Fibroblast of lung (primary cell): ENCODE measurements at regions not wholly inside any gene's neighbourhood (a gene's known extent, or its start where the extent isn't known, plus 50 kb on each side); places are given as distances from the start of the nearest gene placed in this dataset.

Experiments
- DNase-seq, 2 donors: peaks; one replicate each; pipeline versions ENCODE4 v3.0.0 to v3.0.0-alpha.2; 2010; ENCODE audit warnings: low read depth in 2 of 2
- H2AFZ ChIP-seq: 2 replicates; pipeline ENCODE4 v1.5.1; 2012; ENCODE audit warnings: low read length, control low read depth, inconsistent platforms
- H3K27ac ChIP-seq: 2 replicates; pipeline ENCODE4 v1.5.1; 2011; ENCODE audit warnings: low read length, control low read depth; ENCODE audit not compliant: insufficient read depth
- H3K27me3 ChIP-seq: 2 replicates; pipeline ENCODE4 v1.5.1; 2011; ENCODE audit warnings: mild to moderate bottlenecking, low read length; ENCODE audit not compliant: control insufficient read depth, insufficient read depth
- H3K36me3 ChIP-seq: 2 replicates; pipeline ENCODE4 v1.5.1; 2011; ENCODE audit warnings: low read length; ENCODE audit not compliant: control insufficient read depth, insufficient read depth
- H3K4me1 ChIP-seq: 2 replicates; pipeline ENCODE4 v1.5.1; 2011; ENCODE audit warnings: low read length; ENCODE audit not compliant: control insufficient read depth, insufficient read depth; ENCODE audit errors: extremely low read depth
- H3K4me2 ChIP-seq: 2 replicates; pipeline ENCODE4 v1.5.1; 2011; ENCODE audit warnings: low read length, control low read depth; ENCODE audit not compliant: insufficient read depth; ENCODE audit errors: extremely low read depth
- H3K4me3 ChIP-seq, 4 experiments: fragments of 200-600 bp in 1 of 4; sonication (generic) in 1 of 4; replicated peaks in 1 of 4; 2 replicates each; pipeline ENCODE4 v1.5.1; 2011 to 2016; ENCODE audit warnings: low read length in 4 of 4, low read depth in 3 of 4, mild to moderate bottlenecking in 3 of 4, control low read depth in 2 of 4, inconsistent platforms in 1 of 4, mixed read lengths in 1 of 4; ENCODE audit not compliant: insufficient read depth in 1 of 4; ENCODE audit errors: control extremely low read depth in 1 of 4
- H3K79me2 ChIP-seq: 2 replicates; pipeline ENCODE4 v1.5.1; 2012; ENCODE audit warnings: mild to moderate bottlenecking, low read length, inconsistent platforms; ENCODE audit not compliant: control insufficient read depth, insufficient read depth
- H3K9ac ChIP-seq: 2 replicates; pipeline ENCODE4 v1.5.1; 2011; ENCODE audit warnings: mild to moderate bottlenecking, low read length, control low read depth; ENCODE audit not compliant: insufficient read depth
- H3K9me3 ChIP-seq: 2 replicates; pipeline ENCODE4 v1.5.1; 2012; ENCODE audit warnings: low read depth, low read length; ENCODE audit not compliant: control insufficient read depth, insufficient read depth
- H4K20me1 ChIP-seq: 2 replicates; pipeline ENCODE4 v1.5.1; 2011; ENCODE audit warnings: low read length; ENCODE audit not compliant: control insufficient read depth, insufficient read depth; ENCODE audit errors: extremely low read depth
- EZH2 ChIP-seq: IDR thresholded peaks from 2 replicates; pipeline ENCODE4 v1.5.1; 2012; ENCODE audit warnings: low read length, control low read depth, mild to moderate bottlenecking; ENCODE audit errors: missing control alignments
- TF ChIP-seq, protein P1 (sequence below), 2 donors: IDR thresholded peaks in 1 of 2; conservative IDR thresholded peaks in 1 of 2; 1 replicate in 1 of 2; 2 replicates in 1 of 2; pipeline ENCODE4 v1.5.1; 2011 to 2012; ENCODE audit warnings: low read length in 2 of 2, control low read depth in 1 of 2, inconsistent platforms in 1 of 2, low read depth in 1 of 2, mild to moderate bottlenecking in 1 of 2

DNA sequence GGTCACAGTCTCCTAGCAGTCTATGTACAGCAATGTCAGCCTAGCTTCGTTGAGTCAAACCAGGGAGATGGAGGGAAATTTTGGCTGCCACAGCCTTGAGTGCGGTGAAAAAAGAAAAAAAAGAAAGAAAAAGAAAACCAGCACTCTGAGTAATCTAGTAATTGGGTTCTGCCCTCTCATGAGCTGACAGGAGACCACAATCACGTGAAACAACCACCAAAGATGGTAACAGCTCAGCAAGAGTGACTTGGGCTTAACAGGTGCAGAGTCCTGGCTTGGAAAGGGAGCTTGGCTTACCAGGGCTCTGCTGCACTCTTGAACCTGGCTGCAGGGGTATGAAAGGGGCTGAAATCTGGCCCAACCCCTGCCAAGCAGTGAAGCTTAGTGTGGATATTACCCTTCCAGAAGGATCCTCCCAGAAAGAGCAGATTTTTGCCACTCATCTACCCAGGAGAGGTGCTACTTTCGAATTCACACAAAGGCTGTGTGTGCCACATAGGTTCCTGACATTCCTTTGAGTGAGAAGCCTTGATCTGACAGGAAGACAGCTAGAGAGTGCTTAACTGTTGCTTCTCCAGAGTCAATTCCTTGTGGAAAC, 350.3 kb downstream of the PTTG2 start:
- H3K27ac ChIP-seq: no peak overlapping the region
- peak in 1 of 2 donors; percentile 63 for DNase-seq
- H3K4me2 ChIP-seq: no peak overlapping the region
- no peaks in the 10 kb centered on the region for H3K9me3 ChIP-seq
- TF ChIP-seq, protein P1, sequence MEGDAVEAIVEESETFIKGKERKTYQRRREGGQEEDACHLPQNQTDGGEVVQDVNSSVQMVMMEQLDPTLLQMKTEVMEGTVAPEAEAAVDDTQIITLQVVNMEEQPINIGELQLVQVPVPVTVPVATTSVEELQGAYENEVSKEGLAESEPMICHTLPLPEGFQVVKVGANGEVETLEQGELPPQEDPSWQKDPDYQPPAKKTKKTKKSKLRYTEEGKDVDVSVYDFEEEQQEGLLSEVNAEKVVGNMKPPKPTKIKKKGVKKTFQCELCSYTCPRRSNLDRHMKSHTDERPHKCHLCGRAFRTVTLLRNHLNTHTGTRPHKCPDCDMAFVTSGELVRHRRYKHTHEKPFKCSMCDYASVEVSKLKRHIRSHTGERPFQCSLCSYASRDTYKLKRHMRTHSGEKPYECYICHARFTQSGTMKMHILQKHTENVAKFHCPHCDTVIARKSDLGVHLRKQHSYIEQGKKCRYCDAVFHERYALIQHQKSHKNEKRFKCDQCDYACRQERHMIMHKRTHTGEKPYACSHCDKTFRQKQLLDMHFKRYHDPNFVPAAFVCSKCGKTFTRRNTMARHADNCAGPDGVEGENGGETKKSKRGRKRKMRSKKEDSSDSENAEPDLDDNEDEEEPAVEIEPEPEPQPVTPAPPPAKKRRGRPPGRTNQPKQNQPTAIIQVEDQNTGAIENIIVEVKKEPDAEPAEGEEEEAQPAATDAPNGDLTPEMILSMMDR (conservative IDR thresholded peaks at IDR 0.05 in 1 of 2, IDR thresholded peaks at IDR 0.05 in 1 of 2; ENCODE audit: low read depth in 1 of 2, low read length in 2 of 2): no peak
- TF ChIP-seq EZH2: no peak
- H2AFZ ChIP-seq: no peak overlapping the region
- no peak overlapping the region for H3K9ac ChIP-seq
- H3K36me3 ChIP-seq: no peaks in the 10 kb centered on the region
- H3K79me2 ChIP-seq: no peaks in the 10 kb centered on the region
- H3K4me3 ChIP-seq: no peak overlapping the region
- H3K27me3 ChIP-seq: no peaks in the 10 kb centered on the region
- H4K20me1 ChIP-seq: no peaks in the 10 kb centered on the region
- H3K4me1 ChIP-seq: peaks cover 2% of the 10 kb centered on the region

DNA sequence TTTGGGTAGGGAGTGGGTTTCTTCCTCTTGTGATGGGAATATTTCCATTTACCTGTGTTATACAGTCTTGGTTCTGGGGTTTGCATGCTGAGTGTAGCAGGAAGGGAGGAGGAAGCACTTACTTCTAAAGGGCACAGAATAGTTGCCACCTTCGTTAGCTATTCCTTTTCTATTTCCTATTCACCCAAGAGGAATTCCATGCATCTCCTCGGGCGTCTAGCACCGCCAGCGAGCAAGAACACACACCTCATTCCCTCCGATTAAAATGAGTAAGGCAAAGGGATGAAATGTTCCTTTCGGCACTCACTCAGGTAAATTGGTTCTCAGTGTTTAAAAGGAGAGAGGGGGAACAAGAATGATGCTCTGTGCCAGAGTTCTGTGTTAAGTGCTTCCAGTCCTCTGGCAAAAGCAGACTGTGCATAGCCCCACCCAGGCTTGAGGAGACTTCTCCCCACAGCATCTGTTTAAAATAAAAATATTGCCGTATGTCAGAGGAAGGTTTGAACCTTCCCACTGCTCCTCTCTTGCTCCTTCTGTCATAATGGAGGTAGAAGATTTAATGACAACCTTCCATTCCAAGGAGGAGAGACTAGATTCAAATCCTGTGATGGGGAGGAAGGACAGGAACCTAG, 351.4 kb downstream of the PTTG2 start:
- no peak overlapping the region for H3K27ac ChIP-seq
- DNase-seq: no peak
- no peak overlapping the region for H3K4me2 ChIP-seq
- no peaks in the 10 kb centered on the region for H3K79me2 ChIP-seq
- peaks cover 2% of the 10 kb centered on the region for H3K4me1 ChIP-seq
- H3K9ac ChIP-seq: no peak overlapping the region
- no peaks in the 10 kb centered on the region for H3K27me3 ChIP-seq
- H3K4me3 ChIP-seq: no peak overlapping the region
- TF ChIP-seq, protein P1 (conservative IDR thresholded peaks at IDR 0.05 in 1 of 2, IDR thresholded peaks at IDR 0.05 in 1 of 2; ENCODE audit: low read depth in 1 of 2, low read length in 2 of 2): no peak
- TF ChIP-seq EZH2: no peak
- H4K20me1 ChIP-seq: no peaks in the 10 kb centered on the region
- H2AFZ ChIP-seq: no peak overlapping the region
- H3K36me3 ChIP-seq: no peaks in the 10 kb centered on the region
- no peaks in the 10 kb centered on the region for H3K9me3 ChIP-seq

DNA sequence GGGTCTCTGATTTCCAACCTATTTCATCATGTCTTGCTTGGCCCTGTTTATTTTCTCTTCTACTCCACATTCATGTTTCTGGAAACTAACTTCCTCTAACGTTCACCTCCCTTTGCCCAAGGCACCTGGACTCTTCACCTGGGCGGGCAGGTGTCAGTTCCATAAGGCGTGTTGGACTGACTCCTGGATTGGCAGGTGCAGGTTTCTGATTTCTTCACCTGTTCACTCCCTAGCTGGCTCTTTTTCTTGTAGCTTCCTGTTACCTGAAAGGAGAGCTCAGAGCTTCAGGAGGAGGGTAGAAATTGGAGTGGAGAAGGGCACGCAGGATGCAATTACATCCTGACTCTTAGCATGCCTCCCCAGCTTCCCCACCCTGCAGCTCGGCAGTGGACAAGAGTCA, 350.8 kb upstream of the KLF3 start:
- Histone ChIP-seq H4K20me1 (no peaks in the 10 kb centered on the region), H3K36me3 (no peaks in the 10 kb centered on the region), H3K4me1 (peaks cover 2% of the 10 kb centered on the region), H3K4me3 (no peak overlapping the region), H3K79me2 (no peaks in the 10 kb centered on the region), H3K9ac (no peak overlapping the region), H3K27me3 (no peaks in the 10 kb centered on the region), H2AFZ (no peak overlapping the region), H3K9me3 (no peaks in the 10 kb centered on the region), H3K27ac (no peak overlapping the region), H3K4me2 (no peak overlapping the region)
- no peak for DNase-seq
- TF ChIP-seq, protein P1 (conservative IDR thresholded peaks at IDR 0.05 in 1 of 2, IDR thresholded peaks at IDR 0.05 in 1 of 2; ENCODE audit: low read depth in 1 of 2, low read length in 2 of 2): no peak
- TF ChIP-seq EZH2: no peak
